PC-3 (cell line): ENCODE measurements at regions not wholly inside any gene's neighbourhood (a gene's known extent, or its start where the extent isn't known, plus 50 kb on each side); places are given as distances from the start of the nearest gene placed in this dataset.

Experiments
- CTCF ChIP-seq: fragments of 300-600 bp; sonication (generic); conservative IDR thresholded peaks from 2 replicates; pipeline ENCODE4 v1.5.1; 2017; ENCODE audit warnings: antibody characterized with exemption, low read depth, mild to moderate bottlenecking, low read length
- EZH2 ChIP-seq: fragments of 300-600 bp; sonication (generic); IDR thresholded peaks from one replicate; pipeline ENCODE4 v1.6.1; 2017; ENCODE audit warnings: antibody characterized with exemption, mild to moderate bottlenecking, low read length; ENCODE audit not compliant: unreplicated experiment
- EZH2phosphoT487 ChIP-seq: fragments of 300-600 bp; sonication (generic); IDR thresholded peaks from 2 replicates; pipeline ENCODE4 v1.6.1; 2018; ENCODE audit warnings: mild to moderate bottlenecking, antibody characterized with exemption, low read length, borderline replicate concordance

GRCh38 chr6:6482256-6482655 is 106.3 kb upstream of the LY86 start:
- TF ChIP-seq CTCF (no peak), EZH2phosphoT487 (no peak), EZH2 (no peak)
